IPS-11a (cell line): ENCODE measurements at regions not wholly inside any gene's neighbourhood (a gene's known extent, or its start where the extent isn't known, plus 50 kb on each side); places are given as distances from the start of the nearest gene placed in this dataset.

ENCODE experiments used
- H3K4me3 ChIP-seq: one replicate; pipeline ENCODE4 v1.5.1; 2013; ENCODE audit warnings: low read depth, low read length, control low read depth

- H3K4me3 ChIP-seq: no peak overlapping the region
Observed at GRCh38 chr14:40312296-40312695, 880.1 kb upstream of the FBXO33 start.

- H3K4me3 ChIP-seq: no peak overlapping the region
Observed at GRCh38 chr14:40309124-40309523, 876.9 kb upstream of the FBXO33 start.

- no peak overlapping the region for H3K4me3 ChIP-seq
Observed at GRCh38 chr14:40308240-40308639, 876.0 kb upstream of the FBXO33 start.

GRCh38 chr14:40296821-40297220 lies 864.6 kb upstream of the FBXO33 start:
- H3K4me3 ChIP-seq: no peak overlapping the region

- no peak overlapping the region for H3K4me3 ChIP-seq
Observed at GRCh38 chr14:40292664-40293063, 860.4 kb upstream of the FBXO33 start.

DNA sequence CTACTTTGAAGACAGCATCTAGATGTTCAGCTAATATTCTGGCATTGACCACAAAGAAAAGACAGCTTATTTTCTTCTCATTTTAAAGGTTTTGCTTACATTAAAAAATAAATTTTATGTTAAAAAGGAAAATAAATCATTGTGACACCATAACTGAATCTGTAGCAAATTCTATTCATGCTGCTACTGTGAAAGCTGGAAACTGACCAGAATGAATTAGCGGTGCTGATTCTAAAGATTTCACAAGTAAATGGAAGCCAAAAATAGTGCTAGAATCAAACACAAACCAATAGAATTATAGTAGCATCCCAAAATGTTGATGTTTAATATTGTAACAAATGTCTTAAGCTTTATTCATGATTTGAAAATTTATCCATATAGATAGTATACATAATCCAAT lies 850.0 kb upstream of the FBXO33 start:
- no peak overlapping the region for H3K4me3 ChIP-seq

GRCh38 chr14:40280652-40281051 lies 848.4 kb upstream of the FBXO33 start:
- H3K4me3 ChIP-seq: no peak overlapping the region

DNA sequence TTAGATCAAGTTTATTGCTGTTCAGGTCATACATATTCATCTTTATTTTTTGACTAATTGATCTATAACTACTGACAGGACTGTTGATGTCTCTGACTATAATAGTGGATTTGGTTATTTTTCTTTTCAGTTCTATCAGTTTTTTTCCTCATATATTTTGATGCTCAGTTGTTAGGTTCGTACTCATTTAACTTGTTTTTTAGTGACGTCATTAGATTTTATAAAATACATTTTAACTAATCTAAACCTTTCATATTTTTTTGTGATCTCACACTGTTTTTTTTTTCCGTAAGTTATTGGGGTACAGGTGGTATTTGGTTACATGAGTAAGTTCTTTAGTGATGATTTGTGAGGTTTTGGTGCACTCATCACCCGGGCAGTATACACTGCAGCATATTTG lies 841.2 kb upstream of the FBXO33 start:
- H3K4me3 ChIP-seq: no peak overlapping the region

GRCh38 chr14:40271480-40271879 lies 839.2 kb upstream of the FBXO33 start:
- no peak overlapping the region for H3K4me3 ChIP-seq

DNA sequence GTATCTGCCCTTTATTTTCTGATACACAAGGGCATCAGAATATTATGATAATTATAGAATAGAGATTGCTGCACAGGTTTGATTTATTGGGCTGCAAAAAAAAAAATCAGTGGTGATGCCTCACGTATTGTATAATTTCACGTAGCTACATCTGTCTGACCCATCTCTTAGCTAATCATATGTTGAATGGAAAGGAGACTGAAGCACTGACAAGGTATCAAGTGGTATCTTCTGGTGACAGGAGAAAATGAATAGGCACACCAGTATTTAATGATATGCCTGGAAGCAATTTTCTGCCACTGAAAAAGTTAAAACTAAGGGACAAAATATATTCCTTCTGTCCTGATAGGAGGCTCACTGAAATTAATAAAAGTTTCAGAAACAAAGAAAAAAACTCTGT lies 837.2 kb upstream of the FBXO33 start:
- no peak overlapping the region for H3K4me3 ChIP-seq

GRCh38 chr14:40268236-40268635 lies 836.0 kb upstream of the FBXO33 start:
- H3K4me3 ChIP-seq: no peak overlapping the region

- no peak overlapping the region for H3K4me3 ChIP-seq
Observed at GRCh38 chr14:40265096-40265495, 832.9 kb upstream of the FBXO33 start.

GRCh38 chr14:40252817-40253447 lies 820.7 kb upstream of the FBXO33 start:
- H3K4me3 ChIP-seq: no peak overlapping the region

GRCh38 chr14:40248671-40249070 lies 816.4 kb upstream of the FBXO33 start:
- H3K4me3 ChIP-seq: no peak overlapping the region

GRCh38 chr14:40240245-40240859 lies 808.1 kb upstream of the FBXO33 start:
- no peak overlapping the region for H3K4me3 ChIP-seq

GRCh38 chr14:40232302-40232701 lies 800.1 kb upstream of the FBXO33 start:
- H3K4me3 ChIP-seq: no peak overlapping the region

GRCh38 chr14:40229676-40230075 lies 797.4 kb upstream of the FBXO33 start:
- no peak overlapping the region for H3K4me3 ChIP-seq

DNA sequence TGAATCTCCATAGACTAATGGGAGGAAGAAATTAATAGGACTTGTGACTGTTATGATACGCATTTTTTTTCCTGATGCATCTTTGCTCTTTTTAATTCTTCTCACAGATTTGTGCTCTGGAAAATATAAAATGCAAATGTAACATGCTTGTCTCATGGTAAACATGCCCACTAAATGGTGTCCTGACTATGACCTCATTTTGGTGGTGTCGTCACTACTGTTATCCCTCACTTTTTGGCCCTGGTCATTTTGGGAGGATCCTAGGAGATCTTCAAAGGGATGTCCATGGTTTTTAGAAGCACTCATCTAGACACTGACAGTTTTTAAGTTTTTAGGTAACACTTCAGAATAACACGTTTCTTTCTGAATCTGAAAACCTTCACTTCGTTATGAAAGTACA lies 790.8 kb upstream of the FBXO33 start:
- no peak overlapping the region for H3K4me3 ChIP-seq

GRCh38 chr14:40221428-40221827 lies 789.2 kb upstream of the FBXO33 start:
- no peak overlapping the region for H3K4me3 ChIP-seq

GRCh38 chr14:40219032-40219431 lies 786.8 kb upstream of the FBXO33 start:
- no peak overlapping the region for H3K4me3 ChIP-seq

- H3K4me3 ChIP-seq: no peak overlapping the region
Observed at GRCh38 chr14:40218282-40218941, 786.2 kb upstream of the FBXO33 start.

GRCh38 chr14:40216976-40217375 lies 784.7 kb upstream of the FBXO33 start:
- H3K4me3 ChIP-seq: no peak overlapping the region
